D341Med (cell line): ENCODE measurements at regions not wholly inside any gene's neighbourhood (a gene's known extent, or its start where the extent isn't known, plus 50 kb on each side); places are given as distances from the start of the nearest gene placed in this dataset.

ENCODE experiments used
- DNase-seq: peaks from one replicate; pipeline ENCODE4 v3.0.0; 2012; ENCODE audit warnings: low spot score

- no peak for DNase-seq
Measured at GRCh38 chr3:104510131-104510849, 856.4 kb upstream of the ALCAM start.

GRCh38 chr3:104514371-104514770 lies 852.3 kb upstream of the ALCAM start:
- DNase-seq = no peak

GRCh38 chr3:104514776-104515175 lies 851.9 kb upstream of the ALCAM start:
- no peak for DNase-seq

GRCh38 chr3:104519068-104519467 lies 847.6 kb upstream of the ALCAM start:
- no peak for DNase-seq

GRCh38 chr3:104519468-104520227 lies 847.1 kb upstream of the ALCAM start:
- DNase-seq = no peak

GRCh38 chr3:104520228-104520655 lies 846.5 kb upstream of the ALCAM start:
- DNase-seq = no peak

GRCh38 chr3:104521606-104522336 lies 844.9 kb upstream of the ALCAM start:
- DNase-seq = no peak

- no peak for DNase-seq
Measured at GRCh38 chr3:104523136-104523535, 843.6 kb upstream of the ALCAM start.

- DNase-seq = no peak
Measured at GRCh38 chr3:104526901-104527401, 839.8 kb upstream of the ALCAM start.

- DNase-seq = no peak
Measured at GRCh38 chr3:104530934-104531333, 835.8 kb upstream of the ALCAM start.

- no peak for DNase-seq
Measured at GRCh38 chr3:104536715-104537114, 830.0 kb upstream of the ALCAM start.

- DNase-seq = no peak
Measured at GRCh38 chr3:104537323-104537722, 829.4 kb upstream of the ALCAM start.

- peak; percentile 57 for DNase-seq
Measured at GRCh38 chr3:104546301-104546700, 820.4 kb upstream of the ALCAM start.

- no peak for DNase-seq
Measured at GRCh38 chr3:104547031-104547430, 819.7 kb upstream of the ALCAM start.

GRCh38 chr3:104548401-104548800 lies 818.3 kb upstream of the ALCAM start:
- DNase-seq = no peak

GRCh38 chr3:104549099-104549714 lies 817.5 kb upstream of the ALCAM start:
- no peak for DNase-seq

- DNase-seq = no peak
Measured at GRCh38 chr3:104553121-104553520, 813.6 kb upstream of the ALCAM start.

GRCh38 chr3:104554425-104554824 lies 812.3 kb upstream of the ALCAM start:
- no peak for DNase-seq

GRCh38 chr3:104555728-104556127 lies 811.0 kb upstream of the ALCAM start:
- DNase-seq = no peak

- DNase-seq = no peak
Measured at GRCh38 chr3:104556372-104557078, 810.2 kb upstream of the ALCAM start.

- DNase-seq = no peak
Measured at GRCh38 chr3:104561324-104561723, 805.4 kb upstream of the ALCAM start.
